SK-N-MC (cell line): ENCODE measurements at regions not wholly inside any gene's neighbourhood (a gene's known extent, or its start where the extent isn't known, plus 50 kb on each side); places are given as distances from the start of the nearest gene placed in this dataset.

ENCODE experiments used
- DNase-seq: peaks from one replicate; pipeline ENCODE4 v3.0.0-alpha.2; 2011; ENCODE audit warnings: low read depth, low spot score
- H3K27ac ChIP-seq: fragments of 200-600 bp; sonication (generic); 2 replicates; pipeline ENCODE4 v1.5.1; 2016; ENCODE audit warnings: mixed run types
- H3K36me3 ChIP-seq: fragments of 200-600 bp; sonication (generic); 2 replicates; pipeline ENCODE4 v1.6.1; 2017; ENCODE audit warnings: antibody characterized with exemption, low read length, mixed read lengths; ENCODE audit not compliant: insufficient read depth
- H3K4me3 ChIP-seq: fragments of 200-600 bp; sonication (generic); 2 replicates; pipeline ENCODE4 v1.5.1; 2016
- H3K9ac ChIP-seq: fragments of 200-600 bp; sonication (generic); 2 replicates; pipeline ENCODE4 v1.8.0; 2017; ENCODE audit warnings: mixed run types, mixed read lengths; ENCODE audit not compliant: insufficient read length
- H3K9me3 ChIP-seq: fragments of 200-600 bp; sonication (generic); 2 replicates; pipeline ENCODE4 v1.6.1; 2017; ENCODE audit warnings: low read depth, mild to moderate bottlenecking, antibody characterized with exemption, low read length, moderate library complexity, mixed read lengths
- EZH2 ChIP-seq: fragments of 200-600 bp; sonication (generic); IDR thresholded peaks from one replicate; pipeline ENCODE4 v1.6.1; 2017; ENCODE audit warnings: antibody characterized with exemption
- FOXP2 ChIP-seq: optimal IDR thresholded peaks from 2 replicates; pipeline ENCODE3; 2011; ENCODE audit warnings: mild to moderate bottlenecking, moderate library complexity; ENCODE audit not compliant: insufficient read depth; ENCODE audit errors: extremely low read length, control extremely low read depth
- POLR2AphosphoS5 ChIP-seq: IDR thresholded peaks from 2 replicates; pipeline ENCODE4 v1.6.1; 2012; ENCODE audit warnings: mild to moderate bottlenecking, low read depth, low read length, borderline replicate concordance

DNA sequence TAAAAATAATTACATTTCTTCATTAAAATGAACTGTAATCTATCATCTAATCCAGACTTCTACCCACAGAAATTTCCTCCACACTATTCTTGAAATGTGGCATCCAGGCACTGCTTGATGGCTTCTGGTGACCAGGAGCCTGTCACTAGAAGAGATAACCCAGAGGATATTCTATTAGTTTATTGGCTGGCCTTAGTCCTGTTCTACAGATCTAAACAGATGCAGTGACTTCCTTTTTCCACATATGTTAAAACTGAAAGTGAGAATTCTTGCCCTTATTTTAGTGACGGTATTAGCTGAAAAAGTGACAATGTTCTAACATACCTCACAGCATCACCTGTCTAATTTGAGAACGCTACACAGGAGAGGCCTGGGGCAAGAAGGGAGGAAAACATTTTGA lies 775.4 kb downstream of the TSN start:
- Histone ChIP-seq H3K9me3 (no peaks in the 10 kb centered on the region), H3K9ac (no peak overlapping the region), H3K4me3 (no peak overlapping the region), H3K27ac (no peak overlapping the region), H3K36me3 (no peaks in the 10 kb centered on the region)
- DNase-seq = no peak
- TF ChIP-seq EZH2 (no peak), POLR2AphosphoS5 (no peak), FOXP2 (no peak)

GRCh38 chr2:122531290-122532071 lies 776.0 kb downstream of the TSN start:
- Histone ChIP-seq H3K9me3 (no peaks in the 10 kb centered on the region), H3K4me3 (no peak overlapping the region), H3K9ac (no peak overlapping the region), H3K27ac (no peak overlapping the region), H3K36me3 (no peaks in the 10 kb centered on the region)
- TF ChIP-seq EZH2 = no peak
- TF ChIP-seq POLR2AphosphoS5 = no peak
- no peak for TF ChIP-seq FOXP2
- DNase-seq = no peak

DNA sequence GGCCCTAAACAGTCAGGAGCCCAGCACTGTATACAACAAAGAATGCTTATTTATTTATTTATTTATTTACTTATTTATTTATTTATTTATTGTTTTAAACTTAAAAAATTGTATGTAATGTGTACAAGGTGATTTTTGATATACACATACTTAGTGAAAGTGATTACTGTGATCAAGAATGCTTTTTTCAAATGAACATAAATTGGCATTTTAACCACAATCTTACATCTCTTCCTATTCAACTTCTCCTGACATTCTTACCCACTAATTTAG lies 776.6 kb downstream of the TSN start:
- Histone ChIP-seq H3K27ac (no peak overlapping the region), H3K4me3 (no peak overlapping the region), H3K9me3 (no peaks in the 10 kb centered on the region), H3K9ac (no peak overlapping the region), H3K36me3 (no peaks in the 10 kb centered on the region)
- DNase-seq = no peak
- no peak for TF ChIP-seq EZH2
- no peak for TF ChIP-seq POLR2AphosphoS5
- TF ChIP-seq FOXP2 = no peak

- Histone ChIP-seq H3K9me3 (no peaks in the 10 kb centered on the region), H3K9ac (no peak overlapping the region), H3K4me3 (no peak overlapping the region), H3K27ac (no peak overlapping the region), H3K36me3 (no peaks in the 10 kb centered on the region)
- TF ChIP-seq FOXP2 (no peak), EZH2 (no peak), POLR2AphosphoS5 (no peak)
- no peak for DNase-seq
Observed at GRCh38 chr2:122532481-122532880, 777.0 kb downstream of the TSN start.

DNA sequence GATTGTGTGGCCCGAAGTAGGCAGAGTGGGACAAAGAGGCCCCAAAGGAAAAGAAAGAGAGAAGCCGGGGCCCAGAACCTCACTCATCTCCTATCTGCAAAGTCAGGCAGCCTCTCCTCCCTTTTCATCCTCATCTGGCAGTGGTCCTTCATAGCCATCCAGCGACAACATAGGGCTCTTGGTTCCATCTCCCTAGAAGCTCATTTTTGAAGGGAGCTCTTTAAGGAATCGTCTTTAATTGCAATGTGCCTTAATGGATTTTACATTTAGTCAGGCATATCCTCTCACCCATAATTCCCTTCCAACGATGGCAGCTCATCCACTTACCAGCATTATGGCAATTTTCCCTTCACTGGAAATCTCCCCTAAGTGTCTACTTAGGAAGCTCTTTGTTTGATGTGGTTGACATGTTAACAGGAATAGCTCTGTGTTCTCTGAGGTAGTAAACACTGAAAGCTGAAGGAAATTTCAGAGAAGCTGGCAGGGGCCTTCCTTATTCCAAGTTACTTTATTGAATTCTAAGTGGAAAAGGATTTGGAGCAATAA lies 780.6 kb downstream of the TSN start:
- Histone ChIP-seq H3K27ac (no peak overlapping the region), H3K9me3 (no peaks in the 10 kb centered on the region), H3K36me3 (no peaks in the 10 kb centered on the region), H3K4me3 (no peak overlapping the region), H3K9ac (no peak overlapping the region)
- TF ChIP-seq POLR2AphosphoS5 = no peak
- no peak for TF ChIP-seq EZH2
- TF ChIP-seq FOXP2 = no peak
- DNase-seq = no peak

- Histone ChIP-seq H3K9ac (no peak overlapping the region), H3K4me3 (no peak overlapping the region), H3K36me3 (no peaks in the 10 kb centered on the region), H3K27ac (no peak overlapping the region), H3K9me3 (no peaks in the 10 kb centered on the region)
- TF ChIP-seq EZH2 = no peak
- no peak for TF ChIP-seq FOXP2
- no peak for TF ChIP-seq POLR2AphosphoS5
- DNase-seq = no peak
Observed at GRCh38 chr2:122539311-122539710, 783.9 kb downstream of the TSN start.

DNA sequence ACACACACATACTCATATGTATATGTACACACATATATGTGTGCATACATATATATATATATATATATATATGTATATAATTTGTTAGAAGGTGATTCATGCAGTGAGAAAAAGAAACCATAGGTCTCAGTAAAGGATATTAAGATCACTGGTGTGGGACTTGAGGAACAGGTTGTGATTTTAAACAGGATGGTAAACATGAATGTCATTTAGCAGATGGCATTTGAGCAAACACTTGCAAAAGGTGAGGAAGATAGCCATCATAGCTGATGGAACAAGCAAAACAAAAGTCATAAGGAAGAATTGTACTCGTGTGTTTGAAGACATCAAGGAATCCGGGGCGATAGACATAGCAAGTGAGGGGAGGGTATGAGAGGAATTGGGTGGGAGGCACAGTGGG lies 784.5 kb downstream of the TSN start:
- no peak overlapping the region for H3K9ac ChIP-seq
- H3K9me3 ChIP-seq = no peaks in the 10 kb centered on the region
- H3K4me3 ChIP-seq = no peak overlapping the region
- no peaks in the 10 kb centered on the region for H3K36me3 ChIP-seq
- TF ChIP-seq POLR2AphosphoS5 = no peak
- TF ChIP-seq EZH2 = no peak
- TF ChIP-seq FOXP2 = no peak
- no peak overlapping the region for H3K27ac ChIP-seq
- DNase-seq = no peak

- Histone ChIP-seq H3K4me3 (no peak overlapping the region), H3K9me3 (no peaks in the 10 kb centered on the region), H3K36me3 (no peaks in the 10 kb centered on the region), H3K9ac (no peak overlapping the region), H3K27ac (no peak overlapping the region)
- no peak for DNase-seq
- no peak for TF ChIP-seq EZH2
- TF ChIP-seq POLR2AphosphoS5 = no peak
- no peak for TF ChIP-seq FOXP2
Observed at GRCh38 chr2:122542236-122542635, 786.8 kb downstream of the TSN start.

- H3K9me3 ChIP-seq = no peaks in the 10 kb centered on the region
- no peak overlapping the region for H3K9ac ChIP-seq
- H3K36me3 ChIP-seq = no peaks in the 10 kb centered on the region
- TF ChIP-seq FOXP2 (no peak), POLR2AphosphoS5 (no peak), EZH2 (no peak)
- H3K27ac ChIP-seq = no peak overlapping the region
- no peak overlapping the region for H3K4me3 ChIP-seq
- DNase-seq = no peak
Observed at GRCh38 chr2:122542646-122543045, 787.2 kb downstream of the TSN start.

- H3K9ac ChIP-seq = no peak overlapping the region
Observed at GRCh38 chr2:122543815-122544214, 788.4 kb downstream of the TSN start.

More at GRCh38 chr2:122543815-122544214, 788.4 kb downstream of the TSN start:
- no peak overlapping the region for H3K27ac ChIP-seq
- H3K4me3 ChIP-seq = no peak overlapping the region
- TF ChIP-seq EZH2 (no peak), FOXP2 (no peak), POLR2AphosphoS5 (no peak)
- H3K9me3 ChIP-seq = no peaks in the 10 kb centered on the region
- DNase-seq = no peak
- H3K36me3 ChIP-seq = no peaks in the 10 kb centered on the region
